ENCODE measurements at regions not wholly inside any gene's neighbourhood (a gene's known extent, or its start where the extent isn't known, plus 50 kb on each side); places are given as distances from the start of the nearest gene placed in this dataset.

- TF ChIP-seq CTCF (IDR thresholded peaks at IDR 0.05; ENCODE audit: control insufficient read depth, insufficient read depth, low read depth, low read length, missing control alignments): no peak
- no peak overlapping the region for H3K4me3 ChIP-seq (ENCODE audit: control insufficient read depth, low read depth, low read length)
- no peak for DNase-seq (ENCODE audit: low read depth)
These were observed 186.2 kb upstream of the WSCD1 start for GRCh38 chr17:5883775-5884665.

- no peak overlapping the region for H3K4me3 ChIP-seq (ENCODE audit: control insufficient read depth, low read depth, low read length)
- TF ChIP-seq CTCF (IDR thresholded peaks at IDR 0.05; ENCODE audit: control insufficient read depth, insufficient read depth, low read depth, low read length, missing control alignments): no peak
- no peak for DNase-seq (ENCODE audit: low read depth)
These were observed 184.8 kb upstream of the WSCD1 start for GRCh38 chr17:5885336-5885735.

GRCh38 chr17:5888811-5889210, 181.4 kb upstream of the WSCD1 start:
- no peak for TF ChIP-seq CTCF (IDR thresholded peaks at IDR 0.05; ENCODE audit: control insufficient read depth, insufficient read depth, low read depth, low read length, missing control alignments)
- no peak for DNase-seq (ENCODE audit: low read depth)
- H3K4me3 ChIP-seq (ENCODE audit: control insufficient read depth, low read depth, low read length): no peak overlapping the region

- no peak for TF ChIP-seq CTCF (IDR thresholded peaks at IDR 0.05; ENCODE audit: control insufficient read depth, insufficient read depth, low read depth, low read length, missing control alignments)
- H3K4me3 ChIP-seq (ENCODE audit: control insufficient read depth, low read depth, low read length): no peak overlapping the region
These were observed 177.1 kb upstream of the WSCD1 start for GRCh38 chr17:5892921-5893675.

GRCh38 chr17:5893741-5894140, 176.4 kb upstream of the WSCD1 start:
- no peak for TF ChIP-seq CTCF (IDR thresholded peaks at IDR 0.05; ENCODE audit: control insufficient read depth, insufficient read depth, low read depth, low read length, missing control alignments)
- no peak overlapping the region for H3K4me3 ChIP-seq (ENCODE audit: control insufficient read depth, low read depth, low read length)
- DNase-seq (ENCODE audit: low read depth): no peak

More at GRCh38 chr17:5892921-5893675, 177.1 kb upstream of the WSCD1 start:
- no peak for DNase-seq (ENCODE audit: low read depth)

GRCh38 chr17:5895276-5895675, 174.9 kb upstream of the WSCD1 start:
- TF ChIP-seq CTCF (IDR thresholded peaks at IDR 0.05; ENCODE audit: control insufficient read depth, insufficient read depth, low read depth, low read length, missing control alignments): no peak

More at GRCh38 chr17:5895276-5895675, 174.9 kb upstream of the WSCD1 start:
- no peak overlapping the region for H3K4me3 ChIP-seq (ENCODE audit: control insufficient read depth, low read depth, low read length)
- DNase-seq (ENCODE audit: low read depth): no peak
